Type B pancreatic cell (in vitro differentiated cells): ENCODE measurements at regions not wholly inside any gene's neighbourhood (a gene's known extent, or its start where the extent isn't known, plus 50 kb on each side); places are given as distances from the start of the nearest gene placed in this dataset.

ENCODE experiments used
- DNase-seq: peaks from one replicate; pipeline ENCODE4 v3.0.0; 2021; ENCODE audit warnings: mixed read lengths; ENCODE audit not compliant: unreplicated experiment; ENCODE audit errors: extremely low spot score
- H3K27ac Mint-ChIP-seq: 2 replicates; pipeline ENCODE4 v1.8.0; 2021; ENCODE audit warnings: mild to moderate bottlenecking, mixed read lengths
- H3K27me3 Mint-ChIP-seq: 2 replicates; pipeline ENCODE4 v1.8.0; 2021; ENCODE audit warnings: mixed read lengths
- H3K36me3 Mint-ChIP-seq: 2 replicates; pipeline ENCODE4 v1.8.0; 2021; ENCODE audit warnings: mixed read lengths
- H3K4me1 Mint-ChIP-seq: one replicate; pipeline ENCODE4 v1.8.0; 2021; ENCODE audit warnings: mixed read lengths; ENCODE audit not compliant: unreplicated experiment
- H3K4me3 Mint-ChIP-seq: 2 replicates; pipeline ENCODE4 v1.8.0; 2021; ENCODE audit warnings: mild to moderate bottlenecking, mixed read lengths
- H3K9me3 Mint-ChIP-seq: 2 replicates; pipeline ENCODE4 v1.8.0; 2021; ENCODE audit warnings: mixed read lengths
- TF ChIP-seq, protein P1 (sequence below): fragments of 200-600 bp; sonication (generic); conservative IDR thresholded peaks from 2 replicates; pipeline ENCODE4 v1.5.0; 2021; ENCODE audit warnings: antibody characterized with exemption, mild to moderate bottlenecking

DNA sequence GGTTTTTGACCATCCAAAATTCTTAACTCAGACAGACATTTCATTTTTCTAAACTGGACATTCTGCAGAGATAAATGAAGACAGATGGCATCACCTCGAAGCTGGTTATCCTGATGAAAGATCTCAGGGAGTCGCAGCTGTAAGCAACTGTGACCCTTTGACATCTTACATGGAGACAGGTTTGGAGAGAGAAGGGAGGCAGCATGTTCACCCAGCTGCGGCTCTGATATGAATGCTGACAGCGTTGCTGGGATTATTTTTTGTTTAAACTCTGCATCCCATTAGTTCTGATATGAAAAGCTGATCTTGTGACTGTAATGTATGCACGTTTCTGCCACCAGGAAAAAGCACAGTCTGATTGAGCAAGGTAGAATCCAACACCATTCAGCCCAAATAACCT, 89.4 kb downstream of the C6orf118 start:
- Mint-ChIP-seq H3K9me3 (no peaks in the 10 kb centered on the region), H3K4me3 (no peak overlapping the region), H3K27me3 (peaks cover 11% of the 10 kb centered on the region), H3K4me1 (peaks cover 14% of the 10 kb centered on the region), H3K36me3 (no peaks in the 10 kb centered on the region), H3K27ac (no peak overlapping the region)
- TF ChIP-seq, protein P1, sequence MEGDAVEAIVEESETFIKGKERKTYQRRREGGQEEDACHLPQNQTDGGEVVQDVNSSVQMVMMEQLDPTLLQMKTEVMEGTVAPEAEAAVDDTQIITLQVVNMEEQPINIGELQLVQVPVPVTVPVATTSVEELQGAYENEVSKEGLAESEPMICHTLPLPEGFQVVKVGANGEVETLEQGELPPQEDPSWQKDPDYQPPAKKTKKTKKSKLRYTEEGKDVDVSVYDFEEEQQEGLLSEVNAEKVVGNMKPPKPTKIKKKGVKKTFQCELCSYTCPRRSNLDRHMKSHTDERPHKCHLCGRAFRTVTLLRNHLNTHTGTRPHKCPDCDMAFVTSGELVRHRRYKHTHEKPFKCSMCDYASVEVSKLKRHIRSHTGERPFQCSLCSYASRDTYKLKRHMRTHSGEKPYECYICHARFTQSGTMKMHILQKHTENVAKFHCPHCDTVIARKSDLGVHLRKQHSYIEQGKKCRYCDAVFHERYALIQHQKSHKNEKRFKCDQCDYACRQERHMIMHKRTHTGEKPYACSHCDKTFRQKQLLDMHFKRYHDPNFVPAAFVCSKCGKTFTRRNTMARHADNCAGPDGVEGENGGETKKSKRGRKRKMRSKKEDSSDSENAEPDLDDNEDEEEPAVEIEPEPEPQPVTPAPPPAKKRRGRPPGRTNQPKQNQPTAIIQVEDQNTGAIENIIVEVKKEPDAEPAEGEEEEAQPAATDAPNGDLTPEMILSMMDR, result no peak
- no peak for DNase-seq

DNA sequence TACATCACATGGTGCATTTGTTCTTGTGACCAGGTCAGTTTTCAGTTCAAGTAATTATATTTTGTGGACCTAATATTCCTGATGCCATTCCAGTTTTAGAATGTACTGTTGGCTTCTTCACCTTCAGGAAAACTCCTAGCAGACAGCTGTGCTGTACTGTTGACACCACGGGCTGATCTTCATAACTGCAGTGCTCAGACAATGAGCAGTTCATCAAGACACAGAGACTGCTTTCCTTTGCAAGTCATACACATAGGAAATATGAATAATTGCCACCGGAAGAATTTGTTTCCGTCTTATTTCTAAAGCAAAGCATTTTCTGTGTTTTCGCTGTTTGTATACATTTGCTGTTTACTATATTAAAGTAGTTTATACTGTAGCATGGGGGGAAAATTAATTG, 89.8 kb downstream of the C6orf118 start:
- Mint-ChIP-seq H3K27ac (no peak overlapping the region), H3K27me3 (peaks cover 11% of the 10 kb centered on the region), H3K4me1 (peaks cover 14% of the 10 kb centered on the region)

DNA sequence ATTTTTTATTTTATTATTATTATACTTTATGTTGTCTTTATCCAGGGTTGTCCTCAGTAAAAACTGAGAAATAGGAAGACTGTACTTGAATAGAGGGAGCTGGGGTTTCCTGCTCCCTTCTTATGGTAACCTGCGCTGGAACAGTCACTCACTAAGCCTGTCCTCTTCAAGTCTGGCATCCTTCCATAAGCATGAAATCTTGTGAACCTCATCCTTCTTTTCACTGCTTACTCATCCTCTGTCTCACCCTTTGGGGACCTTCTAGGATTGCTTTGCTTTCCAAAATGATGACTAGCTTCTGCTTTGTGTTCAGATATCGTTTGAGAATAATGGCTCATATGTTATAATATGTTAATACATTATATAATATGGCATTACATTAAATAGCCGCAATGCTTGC, 90.6 kb downstream of the C6orf118 start:
- peaks cover 9% of the 10 kb centered on the region for H3K27me3 Mint-ChIP-seq
- DNase-seq, result no peak
- no peak overlapping the region for H3K27ac Mint-ChIP-seq
- TF ChIP-seq, protein P1, result no peak
- no peaks in the 10 kb centered on the region for H3K36me3 Mint-ChIP-seq
- H3K9me3 Mint-ChIP-seq, result no peaks in the 10 kb centered on the region
- no peak overlapping the region for H3K4me3 Mint-ChIP-seq
- H3K4me1 Mint-ChIP-seq, result peaks cover 11% of the 10 kb centered on the region

More for the DNA sequence above, 89.8 kb downstream of the C6orf118 start:
- DNase-seq, result no peak
- no peaks in the 10 kb centered on the region for H3K36me3 Mint-ChIP-seq
- H3K9me3 Mint-ChIP-seq, result no peaks in the 10 kb centered on the region
- TF ChIP-seq, protein P1, result no peak
- H3K4me3 Mint-ChIP-seq, result no peak overlapping the region

DNA sequence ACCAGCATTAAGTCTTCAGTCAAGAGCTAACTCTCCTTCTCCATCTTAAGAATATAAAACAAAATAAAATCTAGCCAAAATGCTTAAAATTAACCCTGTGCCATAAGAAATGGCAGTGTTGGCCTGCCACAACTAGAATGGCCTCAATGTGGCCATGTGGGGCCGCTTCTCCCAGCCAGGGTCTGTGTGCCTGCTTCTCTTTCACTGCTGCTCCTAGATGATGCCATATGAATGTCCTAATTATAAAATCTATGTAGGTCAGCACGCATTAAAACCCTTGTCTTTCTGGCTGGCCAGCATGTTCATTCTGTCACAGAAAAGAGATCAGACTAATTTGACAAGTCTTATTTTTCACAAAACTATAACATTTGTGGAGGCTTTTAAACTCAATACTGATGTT, 102.6 kb downstream of the C6orf118 start:
- Mint-ChIP-seq H3K4me3 (no peak overlapping the region), H3K4me1 (no peaks in the 10 kb centered on the region), H3K9me3 (no peaks in the 10 kb centered on the region), H3K27me3 (no peaks in the 10 kb centered on the region), H3K36me3 (no peaks in the 10 kb centered on the region), H3K27ac (no peak overlapping the region)
- no peak for DNase-seq
- TF ChIP-seq, protein P1, result no peak

DNA sequence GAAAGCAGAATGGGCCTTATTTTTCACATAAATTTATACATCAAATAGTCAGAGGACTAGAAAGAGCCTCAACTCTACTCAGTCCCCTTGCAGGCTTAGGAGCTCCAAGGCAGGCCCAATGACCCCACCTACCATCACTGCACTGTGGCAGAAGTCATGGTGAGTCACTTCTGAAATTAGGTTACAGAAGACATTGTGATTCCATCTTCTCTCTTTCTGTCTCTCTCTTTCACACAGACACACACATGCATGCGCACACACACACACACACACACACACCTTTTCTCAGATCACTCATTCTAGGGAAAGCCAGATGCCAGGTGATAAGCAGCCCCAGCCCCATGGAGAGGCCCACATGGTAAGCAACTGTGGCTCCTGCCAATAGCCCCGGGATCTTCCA, 103.8 kb downstream of the C6orf118 start:
- no peak for DNase-seq
- no peak overlapping the region for H3K4me3 Mint-ChIP-seq
- H3K4me1 Mint-ChIP-seq, result no peaks in the 10 kb centered on the region
- H3K27me3 Mint-ChIP-seq, result no peaks in the 10 kb centered on the region
- TF ChIP-seq, protein P1, result no peak
- no peaks in the 10 kb centered on the region for H3K9me3 Mint-ChIP-seq
- no peaks in the 10 kb centered on the region for H3K36me3 Mint-ChIP-seq
- H3K27ac Mint-ChIP-seq, result no peak overlapping the region

DNA sequence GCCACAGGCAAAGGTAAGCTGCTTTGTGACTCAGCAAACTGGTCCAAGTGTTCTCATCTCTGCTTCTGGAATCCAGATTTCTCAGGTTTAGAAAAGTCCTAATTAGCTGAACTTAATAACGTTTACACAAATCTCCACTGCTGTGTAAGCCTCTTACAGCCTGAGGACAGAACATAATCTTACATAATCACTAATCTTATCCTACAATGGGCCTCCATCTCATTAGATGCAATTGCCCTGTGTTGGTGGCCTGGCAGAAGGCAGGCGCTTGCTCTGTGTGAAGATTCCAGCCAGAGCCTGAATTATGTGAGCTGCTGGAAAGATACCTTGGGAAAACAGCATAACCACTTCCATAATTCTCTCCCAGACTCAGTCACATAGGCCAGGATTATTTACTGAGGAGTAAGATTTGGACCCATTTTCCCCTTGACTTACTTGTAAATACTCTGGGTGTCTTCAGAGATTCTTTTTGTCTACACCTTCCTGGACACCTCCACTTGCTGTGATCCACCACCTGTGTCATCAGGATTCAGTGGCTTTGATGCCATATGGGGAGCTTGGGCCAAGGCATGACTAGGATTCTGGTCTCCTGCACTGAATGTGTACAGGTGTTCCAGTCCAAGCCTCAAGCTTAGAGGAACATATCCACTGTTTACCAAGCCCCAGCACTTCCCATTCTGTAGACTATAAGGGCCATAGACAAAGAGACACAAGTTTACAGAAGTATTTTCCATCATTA, 104.4 kb downstream of the C6orf118 start:
- H3K9me3 Mint-ChIP-seq, result no peaks in the 10 kb centered on the region
- DNase-seq, result no peak
- H3K36me3 Mint-ChIP-seq, result no peaks in the 10 kb centered on the region
- H3K4me1 Mint-ChIP-seq, result no peaks in the 10 kb centered on the region
- H3K4me3 Mint-ChIP-seq, result no peak overlapping the region
- no peak overlapping the region for H3K27ac Mint-ChIP-seq
- TF ChIP-seq, protein P1, result no peak
- no peaks in the 10 kb centered on the region for H3K27me3 Mint-ChIP-seq
